Naive B cell (primary cell): ENCODE measurements at regions not wholly inside any gene's neighbourhood (a gene's known extent, or its start where the extent isn't known, plus 50 kb on each side); places are given as distances from the start of the nearest gene placed in this dataset.
"Not testable (repeated sequence)": the region's sequence is repeated elsewhere in the genome, so short reads cannot be mapped to it uniquely, and the experiment has no call there.

ENCODE experiments used
- ATAC-seq, 2 donors: fragments of 150-1000 bp; cut with Tn5 transposase; 2 replicates each; pipeline ENCODE4 v1.10.0; 2021; ENCODE audit warnings: low read depth in 2 of 2, mild to moderate bottlenecking in 2 of 2, moderate library complexity in 2 of 2
- DNase-seq: peaks from one replicate; pipeline ENCODE4 v3.0.0; 2022
- H3K27ac Mint-ChIP-seq, 6 donors: one replicate each; pipeline ENCODE4 v1.8.0; 2020 to 2022; ENCODE audit warnings: mild to moderate bottlenecking in 6 of 6, mixed read lengths in 6 of 6, moderate library complexity in 5 of 6, inconsistent platforms in 2 of 6
- H3K27me3 Mint-ChIP-seq, 3 donors: one replicate each; pipeline ENCODE4 v1.8.0; 2021 to 2022; ENCODE audit warnings: mixed read lengths in 3 of 3, mild to moderate bottlenecking in 1 of 3
- H3K36me3 Mint-ChIP-seq, 2 donors: one replicate each; pipeline ENCODE4 v1.8.0; 2020 to 2022; ENCODE audit warnings: mixed read lengths in 2 of 2, inconsistent platforms in 1 of 2, mild to moderate bottlenecking in 1 of 2
- H3K4me1 Mint-ChIP-seq, 3 donors: one replicate each; pipeline ENCODE4 v1.8.0; 2020 to 2022; ENCODE audit warnings: mixed read lengths in 3 of 3, inconsistent platforms in 1 of 3, mild to moderate bottlenecking in 1 of 3, moderate library complexity in 1 of 3
- H3K4me3 Mint-ChIP-seq, 8 donors: one replicate each; pipeline ENCODE4 v1.8.0; 2020 to 2022; ENCODE audit warnings: mild to moderate bottlenecking in 8 of 8, mixed read lengths in 8 of 8, moderate library complexity in 8 of 8, inconsistent platforms in 2 of 8
- H3K9me3 Mint-ChIP-seq, 7 donors: one replicate each; pipeline ENCODE4 v1.8.0; 2020 to 2022; ENCODE audit warnings: mixed read lengths in 7 of 7, mild to moderate bottlenecking in 5 of 7, inconsistent platforms in 2 of 7, moderate library complexity in 1 of 7

GRCh38 chr3:137588871-137589270, 175.2 kb upstream of the SOX14 start:
- H3K9me3 Mint-ChIP-seq, result peaks cover 0 to 17% (median 4%) of the 10 kb centered on the region in 7 donors

GRCh38 chr3:137595415-137595814, 168.7 kb upstream of the SOX14 start:
- H3K4me1 Mint-ChIP-seq, result not testable (repeated sequence)

More at GRCh38 chr3:137588871-137589270, 175.2 kb upstream of the SOX14 start:
- Mint-ChIP-seq H3K36me3 (no peaks in the 10 kb centered on the region), H3K4me3 (no peak overlapping the region), H3K27ac (no peak overlapping the region), H3K4me1 (no peaks in the 10 kb centered on the region), H3K27me3 (no peaks in the 10 kb centered on the region)
- DNase-seq, result no peak
- ATAC-seq, result no peak

GRCh38 chr3:137610723-137611122, 153.4 kb upstream of the SOX14 start:
- no peak overlapping the region for H3K4me3 Mint-ChIP-seq
- no peaks in the 10 kb centered on the region for H3K36me3 Mint-ChIP-seq
- no peak overlapping the region for H3K27ac Mint-ChIP-seq
- ATAC-seq, result no peak
- H3K4me1 Mint-ChIP-seq, result no peaks in the 10 kb centered on the region
- no peaks in the 10 kb centered on the region for H3K27me3 Mint-ChIP-seq
- DNase-seq, result no peak
- no peaks in the 10 kb centered on the region for H3K9me3 Mint-ChIP-seq

More at GRCh38 chr3:137595415-137595814, 168.7 kb upstream of the SOX14 start:
- ATAC-seq, H3K4me3 Mint-ChIP-seq, H3K27ac Mint-ChIP-seq, H3K36me3 Mint-ChIP-seq, H3K27me3 Mint-ChIP-seq, DNase-seq: not testable (repeated sequence)
- peaks cover 0 to 30% (median 5%) of the 10 kb centered on the region in 7 donors for H3K9me3 Mint-ChIP-seq

- H3K4me1 Mint-ChIP-seq, result no peaks in the 10 kb centered on the region
- ATAC-seq (no peak), DNase-seq (no peak)
- no peak overlapping the region for H3K4me3 Mint-ChIP-seq
- H3K27ac Mint-ChIP-seq, result no peak overlapping the region
- peaks cover 0 to 7% (median 0%) of the 10 kb centered on the region in 7 donors for H3K9me3 Mint-ChIP-seq
- H3K36me3 Mint-ChIP-seq, result no peaks in the 10 kb centered on the region
- H3K27me3 Mint-ChIP-seq, result no peaks in the 10 kb centered on the region
Observed at GRCh38 chr3:137612291-137612690, 151.8 kb upstream of the SOX14 start.

GRCh38 chr3:137615659-137616418, 148.3 kb upstream of the SOX14 start:
- Mint-ChIP-seq H3K36me3 (no peaks in the 10 kb centered on the region), H3K27me3 (no peaks in the 10 kb centered on the region), H3K4me3 (no peak overlapping the region), H3K4me1 (no peaks in the 10 kb centered on the region), H3K9me3 (peaks cover 0 to 9% (median 4%) of the 10 kb centered on the region in 7 donors), H3K27ac (no peak overlapping the region)
- ATAC-seq (no peak), DNase-seq (no peak)

GRCh38 chr3:137641879-137642704, 122.0 kb upstream of the SOX14 start:
- Mint-ChIP-seq H3K4me1 (no peaks in the 10 kb centered on the region), H3K27me3 (peaks cover 0 to 6% (median 4%) of the 10 kb centered on the region in 3 donors), H3K4me3 (no peak overlapping the region), H3K27ac (no peak overlapping the region), H3K36me3 (no peaks in the 10 kb centered on the region), H3K9me3 (peaks cover 0 to 12% (median 2%) of the 10 kb centered on the region in 7 donors)
- no peak for ATAC-seq
- DNase-seq, result no peak

- Mint-ChIP-seq H3K36me3 (no peaks in the 10 kb centered on the region), H3K27me3 (peaks cover 0 to 6% (median 4%) of the 10 kb centered on the region in 3 donors), H3K27ac (no peak overlapping the region), H3K4me3 (no peak overlapping the region), H3K9me3 (peaks cover 0 to 12% (median 2%) of the 10 kb centered on the region in 7 donors), H3K4me1 (no peaks in the 10 kb centered on the region)
- ATAC-seq, result no peak
- no peak for DNase-seq
Observed at GRCh38 chr3:137642831-137643230, 121.3 kb upstream of the SOX14 start.

- peaks cover 0 to 12% (median 4%) of the 10 kb centered on the region in 3 donors for H3K27me3 Mint-ChIP-seq
- no peak overlapping the region for H3K27ac Mint-ChIP-seq
Observed at GRCh38 chr3:137647179-137647578, 116.9 kb upstream of the SOX14 start.

GRCh38 chr3:137669519-137670060, 94.5 kb upstream of the SOX14 start:
- no peaks in the 10 kb centered on the region for H3K4me1 Mint-ChIP-seq
- no peak overlapping the region for H3K4me3 Mint-ChIP-seq
- ATAC-seq, result no peak
- H3K9me3 Mint-ChIP-seq, result peaks cover 4 to 14% (median 8%) of the 10 kb centered on the region in 7 donors
- H3K36me3 Mint-ChIP-seq, result no peaks in the 10 kb centered on the region
- no peak for DNase-seq
- H3K27ac Mint-ChIP-seq, result no peak overlapping the region
- peaks cover 0 to 4% (median 0%) of the 10 kb centered on the region in 3 donors for H3K27me3 Mint-ChIP-seq

More at GRCh38 chr3:137647179-137647578, 116.9 kb upstream of the SOX14 start:
- ATAC-seq (no peak), DNase-seq (no peak)
- H3K36me3 Mint-ChIP-seq, result no peaks in the 10 kb centered on the region
- peaks cover 0 to 14% (median 4%) of the 10 kb centered on the region in 7 donors for H3K9me3 Mint-ChIP-seq
- H3K4me3 Mint-ChIP-seq, result no peak overlapping the region
- H3K4me1 Mint-ChIP-seq, result no peaks in the 10 kb centered on the region

GRCh38 chr3:137687181-137687879, 76.8 kb upstream of the SOX14 start:
- Mint-ChIP-seq H3K4me1 (no peaks in the 10 kb centered on the region), H3K27me3 (no peaks in the 10 kb centered on the region), H3K4me3 (no peak overlapping the region), H3K27ac (no peak overlapping the region), H3K9me3 (peaks cover 0 to 4% (median 2%) of the 10 kb centered on the region in 7 donors), H3K36me3 (no peaks in the 10 kb centered on the region)
- ATAC-seq, result no peak
- DNase-seq, result no peak

GRCh38 chr3:137692803-137693431, 71.2 kb upstream of the SOX14 start:
- Mint-ChIP-seq H3K36me3 (no peaks in the 10 kb centered on the region), H3K4me3 (no peak overlapping the region), H3K27ac (no peak overlapping the region), H3K27me3 (no peaks in the 10 kb centered on the region), H3K9me3 (peaks cover 0 to 9% (median 3%) of the 10 kb centered on the region in 7 donors), H3K4me1 (no peaks in the 10 kb centered on the region)
- no peak for DNase-seq
- no peak for ATAC-seq

GRCh38 chr3:137693791-137694190, 70.3 kb upstream of the SOX14 start:
- DNase-seq, result no peak
- H3K27ac Mint-ChIP-seq, result no peak overlapping the region
- no peak overlapping the region for H3K4me3 Mint-ChIP-seq
- H3K9me3 Mint-ChIP-seq, result peaks cover 0 to 9% (median 3%) of the 10 kb centered on the region in 7 donors
- no peaks in the 10 kb centered on the region for H3K4me1 Mint-ChIP-seq
- H3K27me3 Mint-ChIP-seq, result no peaks in the 10 kb centered on the region
- ATAC-seq, result no peak
- H3K36me3 Mint-ChIP-seq, result no peaks in the 10 kb centered on the region

- H3K27me3 Mint-ChIP-seq, result no peaks in the 10 kb centered on the region
- H3K9me3 Mint-ChIP-seq, result peaks cover 0 to 9% (median 3%) of the 10 kb centered on the region in 7 donors
- H3K27ac Mint-ChIP-seq, result no peak overlapping the region
- H3K4me3 Mint-ChIP-seq, result no peak overlapping the region
- DNase-seq (no peak), ATAC-seq (no peak)
- no peaks in the 10 kb centered on the region for H3K36me3 Mint-ChIP-seq
- no peaks in the 10 kb centered on the region for H3K4me1 Mint-ChIP-seq
Observed at GRCh38 chr3:137694836-137695235, 69.3 kb upstream of the SOX14 start.
